OCI-LY1 (cell line): ENCODE measurements at regions not wholly inside any gene's neighbourhood (a gene's known extent, or its start where the extent isn't known, plus 50 kb on each side); places are given as distances from the start of the nearest gene placed in this dataset.

ENCODE experiments used
- H2AFZ ChIP-seq: fragments of 200-600 bp; sonication (generic), shearing (Covaris generic); 2 replicates; pipeline ENCODE4 v1.6.0; 2014; ENCODE audit warnings: antibody characterized with exemption, mild to moderate bottlenecking, low read length
- H3F3A ChIP-seq: fragments of 200-600 bp; sonication (generic), shearing (Covaris generic); 2 replicates; pipeline ENCODE4 v1.6.0; 2014; ENCODE audit warnings: mild to moderate bottlenecking, antibody characterized with exemption, low read length, moderate library complexity; ENCODE audit not compliant: insufficient read depth
- H3K27ac ChIP-seq: fragments of 200-600 bp; sonication (generic); 2 replicates; pipeline ENCODE4 v1.5.1; 2014; ENCODE audit warnings: low read length, mixed run types, mild to moderate bottlenecking, low read depth; ENCODE audit not compliant: poor library complexity, severe bottlenecking
- H3K27me3 ChIP-seq: fragments of 200-600 bp; sonication (generic); 2 replicates; pipeline ENCODE4 v1.6.0; 2014; ENCODE audit warnings: antibody characterized with exemption, mild to moderate bottlenecking, low read length, moderate library complexity; ENCODE audit not compliant: insufficient read depth
- H3K36me3 ChIP-seq: fragments of 200-600 bp; sonication (generic); 2 replicates; pipeline ENCODE4 v1.6.1; 2014; ENCODE audit warnings: mild to moderate bottlenecking, antibody characterized with exemption, low read length, moderate library complexity, mixed read lengths; ENCODE audit not compliant: insufficient read depth
- H3K4me1 ChIP-seq: fragments of 200-600 bp; sonication (generic); 2 replicates; pipeline ENCODE4 v1.5.1; 2014; ENCODE audit warnings: mild to moderate bottlenecking, low read length, moderate library complexity; ENCODE audit not compliant: insufficient read depth, severe bottlenecking
- H3K4me2 ChIP-seq: fragments of 200-600 bp; sonication (generic), shearing (Covaris generic); 2 replicates; pipeline ENCODE4 v1.6.1; 2014; ENCODE audit warnings: low read length
- H3K4me3 ChIP-seq: fragments of 200-600 bp; sonication (generic); 2 replicates; pipeline ENCODE4 v1.5.1; 2014; ENCODE audit warnings: low read length, low read depth, mild to moderate bottlenecking, mixed read lengths; ENCODE audit not compliant: poor library complexity, severe bottlenecking
- H3K79me2 ChIP-seq: fragments of 200-600 bp; shearing (Covaris generic); 2 replicates; pipeline ENCODE4 v1.6.1; 2016; ENCODE audit warnings: mixed run types, low read length, mixed read lengths; ENCODE audit not compliant: insufficient read depth
- H3K9ac ChIP-seq: fragments of 200-600 bp; sonication (generic), shearing (Covaris generic); 2 replicates; pipeline ENCODE4 v1.6.1; 2014; ENCODE audit warnings: mild to moderate bottlenecking, low read length, mixed read lengths
- H3K9me2 ChIP-seq: fragments of 200-600 bp; sonication (generic), shearing (Covaris generic); 2 replicates; pipeline ENCODE4 v1.6.1; 2014; ENCODE audit warnings: low read depth, mild to moderate bottlenecking, low read length, mixed read lengths
- H3K9me3 ChIP-seq: fragments of 200-600 bp; shearing (Covaris generic); 2 replicates; pipeline ENCODE4 v1.6.1; 2014; ENCODE audit warnings: low read length, mixed read lengths
- H4K20me1 ChIP-seq: fragments of 200-600 bp; sonication (generic), shearing (Covaris generic); 2 replicates; pipeline ENCODE4 v1.6.0; 2016; ENCODE audit warnings: mild to moderate bottlenecking, low read length; ENCODE audit not compliant: insufficient read depth
- EZH2 ChIP-seq: fragments of 200-600 bp; sonication (generic), shearing (Covaris generic); IDR thresholded peaks from 2 replicates; pipeline ENCODE4 v1.8.0; 2017; ENCODE audit warnings: borderline replicate concordance, mixed run types, mild to moderate bottlenecking, antibody characterized with exemption, low read length, moderate library complexity, mixed read lengths
- TF ChIP-seq, protein P1 (sequence below): fragments of 200-600 bp; sonication (generic), shearing (Covaris generic); IDR thresholded peaks from 2 replicates; pipeline ENCODE4 v1.5.1; 2017; ENCODE audit warnings: mild to moderate bottlenecking, antibody characterized with exemption, low read length, moderate library complexity, mixed read lengths

DNA sequence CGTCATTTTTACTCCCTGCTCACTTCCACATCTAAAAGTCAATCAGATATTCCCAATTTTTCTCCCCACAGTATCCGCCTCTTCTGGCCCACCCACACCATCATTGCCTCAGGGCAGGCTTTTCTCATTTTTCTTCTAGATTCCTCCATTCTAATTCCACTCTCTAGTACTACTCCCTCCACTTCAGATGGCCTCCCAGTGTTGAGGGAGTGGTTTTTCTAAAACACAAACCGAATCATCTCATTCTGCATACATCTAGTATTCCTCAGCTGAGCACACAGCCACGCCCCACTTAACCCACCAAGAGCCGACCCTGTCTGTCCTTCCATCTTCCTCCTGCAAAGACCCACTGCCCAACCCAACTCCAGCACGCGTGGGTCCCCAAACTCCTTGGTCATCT is 314.9 kb upstream of the NPVF start:
- H3K4me3 ChIP-seq = no peak overlapping the region
- H3K27me3 ChIP-seq = no peaks in the 10 kb centered on the region
- no peaks in the 10 kb centered on the region for H3K79me2 ChIP-seq
- no peaks in the 10 kb centered on the region for H3K9me3 ChIP-seq
- H4K20me1 ChIP-seq = no peaks in the 10 kb centered on the region
- no peak overlapping the region for H3K27ac ChIP-seq
- no peak overlapping the region for H3K9ac ChIP-seq
- H3K4me1 ChIP-seq = no peaks in the 10 kb centered on the region
- H3F3A ChIP-seq = no peaks in the 10 kb centered on the region
- H3K9me2 ChIP-seq = no peaks in the 10 kb centered on the region
- TF ChIP-seq, protein P1, sequence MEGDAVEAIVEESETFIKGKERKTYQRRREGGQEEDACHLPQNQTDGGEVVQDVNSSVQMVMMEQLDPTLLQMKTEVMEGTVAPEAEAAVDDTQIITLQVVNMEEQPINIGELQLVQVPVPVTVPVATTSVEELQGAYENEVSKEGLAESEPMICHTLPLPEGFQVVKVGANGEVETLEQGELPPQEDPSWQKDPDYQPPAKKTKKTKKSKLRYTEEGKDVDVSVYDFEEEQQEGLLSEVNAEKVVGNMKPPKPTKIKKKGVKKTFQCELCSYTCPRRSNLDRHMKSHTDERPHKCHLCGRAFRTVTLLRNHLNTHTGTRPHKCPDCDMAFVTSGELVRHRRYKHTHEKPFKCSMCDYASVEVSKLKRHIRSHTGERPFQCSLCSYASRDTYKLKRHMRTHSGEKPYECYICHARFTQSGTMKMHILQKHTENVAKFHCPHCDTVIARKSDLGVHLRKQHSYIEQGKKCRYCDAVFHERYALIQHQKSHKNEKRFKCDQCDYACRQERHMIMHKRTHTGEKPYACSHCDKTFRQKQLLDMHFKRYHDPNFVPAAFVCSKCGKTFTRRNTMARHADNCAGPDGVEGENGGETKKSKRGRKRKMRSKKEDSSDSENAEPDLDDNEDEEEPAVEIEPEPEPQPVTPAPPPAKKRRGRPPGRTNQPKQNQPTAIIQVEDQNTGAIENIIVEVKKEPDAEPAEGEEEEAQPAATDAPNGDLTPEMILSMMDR = no peak
- TF ChIP-seq EZH2 = no peak
- no peaks in the 10 kb centered on the region for H3K36me3 ChIP-seq
- no peak overlapping the region for H2AFZ ChIP-seq
- H3K4me2 ChIP-seq = no peak overlapping the region

DNA sequence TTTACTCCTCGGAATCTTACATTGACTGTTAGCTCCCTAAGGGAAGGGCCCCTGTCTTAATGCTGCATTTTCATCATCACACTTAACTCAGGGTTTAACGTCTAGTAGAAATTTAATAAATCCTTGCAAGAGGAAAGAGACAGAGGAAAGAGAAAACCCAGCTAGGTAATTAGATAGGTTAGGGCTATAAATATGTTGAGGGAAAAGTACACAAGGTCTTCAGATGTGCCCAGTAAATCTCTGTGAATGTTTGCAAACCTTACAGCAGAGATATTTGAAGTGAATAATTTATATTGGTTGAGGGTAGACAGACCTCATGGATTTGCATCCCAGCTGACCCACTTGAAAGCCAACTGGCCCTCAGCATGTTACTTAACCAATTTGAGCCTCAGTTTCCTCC is 315.5 kb upstream of the NPVF start:
- TF ChIP-seq, protein P1 = no peak
- no peak for TF ChIP-seq EZH2
- H3K27me3 ChIP-seq = no peaks in the 10 kb centered on the region

DNA sequence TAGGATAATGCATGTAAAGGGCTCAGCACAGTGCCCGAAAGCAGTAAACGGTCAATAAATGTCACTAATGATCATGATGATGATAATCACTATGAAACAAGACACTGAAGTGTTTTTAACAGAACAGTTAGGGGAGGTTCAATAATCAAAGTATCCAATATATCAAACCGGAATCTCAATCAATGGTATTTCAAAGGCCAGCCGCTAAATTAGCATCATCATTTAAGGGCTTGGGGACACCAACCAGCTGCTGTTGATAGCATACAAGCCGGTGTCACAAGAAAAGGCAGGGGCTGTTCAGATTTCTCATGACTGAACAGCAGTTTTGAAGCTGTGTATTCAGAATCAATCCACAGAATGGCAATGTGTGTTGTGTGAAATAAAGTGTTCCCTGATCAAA is 316.0 kb upstream of the NPVF start:
- Histone ChIP-seq H3F3A (no peaks in the 10 kb centered on the region), H4K20me1 (no peaks in the 10 kb centered on the region), H3K27ac (no peak overlapping the region), H3K4me3 (no peak overlapping the region), H3K4me1 (no peaks in the 10 kb centered on the region), H3K9ac (no peak overlapping the region), H3K9me2 (no peaks in the 10 kb centered on the region), H3K36me3 (no peaks in the 10 kb centered on the region), H3K79me2 (no peaks in the 10 kb centered on the region), H3K27me3 (no peaks in the 10 kb centered on the region), H3K9me3 (no peaks in the 10 kb centered on the region), H3K4me2 (no peak overlapping the region), H2AFZ (no peak overlapping the region)
- TF ChIP-seq, protein P1 = no peak
- no peak for TF ChIP-seq EZH2

More for the DNA sequence above, 315.5 kb upstream of the NPVF start:
- no peaks in the 10 kb centered on the region for H3K4me1 ChIP-seq
- no peaks in the 10 kb centered on the region for H3K9me3 ChIP-seq
- H3K4me2 ChIP-seq = no peak overlapping the region
- no peak overlapping the region for H3K9ac ChIP-seq
- H4K20me1 ChIP-seq = no peaks in the 10 kb centered on the region
- no peak overlapping the region for H3K27ac ChIP-seq
- no peaks in the 10 kb centered on the region for H3K36me3 ChIP-seq
- no peak overlapping the region for H3K4me3 ChIP-seq
- H3K9me2 ChIP-seq = no peaks in the 10 kb centered on the region
- no peaks in the 10 kb centered on the region for H3F3A ChIP-seq
- H3K79me2 ChIP-seq = no peaks in the 10 kb centered on the region
- H2AFZ ChIP-seq = no peak overlapping the region
